ENCODE measurements at regions not wholly inside any gene's neighbourhood (a gene's known extent, or its start where the extent isn't known, plus 50 kb on each side); places are given as distances from the start of the nearest gene placed in this dataset.

DNA sequence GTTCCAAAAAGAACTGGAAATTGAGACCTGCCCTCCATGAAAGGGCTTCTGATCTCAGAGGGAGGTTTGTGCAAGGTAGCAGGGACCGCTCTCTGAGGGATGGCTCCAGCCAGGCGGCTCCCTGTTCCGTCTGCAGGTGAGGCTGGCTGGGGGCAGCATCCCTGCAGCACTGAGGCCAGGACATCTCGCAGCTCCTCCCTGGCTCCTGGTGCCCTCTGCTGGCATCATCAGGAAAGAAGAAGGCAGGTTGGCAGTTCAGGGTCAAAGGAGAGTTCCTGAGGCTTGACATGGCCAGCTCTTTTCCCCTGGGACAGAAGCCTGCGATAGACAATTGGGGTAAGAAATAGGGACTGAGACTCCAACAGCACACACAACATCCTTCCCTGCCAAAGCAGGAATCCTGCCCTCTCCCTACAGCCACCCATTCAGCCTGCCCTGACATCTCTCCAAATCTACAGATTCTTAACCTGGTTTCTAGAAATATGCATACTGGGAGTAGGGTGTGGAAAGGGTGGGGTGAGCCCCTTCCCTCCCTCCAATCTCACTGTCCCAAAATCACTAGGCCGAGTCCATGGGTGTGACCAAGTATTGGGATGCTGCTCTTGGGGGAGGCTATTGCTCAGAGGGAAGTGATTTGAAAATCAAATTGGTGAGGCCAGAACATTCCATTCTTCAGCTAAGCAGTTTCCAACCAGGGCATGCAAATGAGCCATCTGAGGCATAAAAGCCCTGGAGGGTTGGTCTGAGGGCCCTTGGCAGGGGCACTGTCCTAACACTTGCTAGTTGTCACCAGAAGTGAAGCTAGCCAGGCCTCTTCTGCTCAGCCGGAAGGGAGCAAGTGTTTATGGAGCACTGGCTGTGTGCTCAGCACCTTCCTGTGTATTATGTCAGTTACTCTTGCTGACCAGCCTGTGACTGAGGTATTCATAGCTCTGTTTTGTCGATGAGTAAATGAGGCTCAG, 185.4 kb downstream of the TFCP2L1 start:
- TF ChIP-seq, protein P1, sequence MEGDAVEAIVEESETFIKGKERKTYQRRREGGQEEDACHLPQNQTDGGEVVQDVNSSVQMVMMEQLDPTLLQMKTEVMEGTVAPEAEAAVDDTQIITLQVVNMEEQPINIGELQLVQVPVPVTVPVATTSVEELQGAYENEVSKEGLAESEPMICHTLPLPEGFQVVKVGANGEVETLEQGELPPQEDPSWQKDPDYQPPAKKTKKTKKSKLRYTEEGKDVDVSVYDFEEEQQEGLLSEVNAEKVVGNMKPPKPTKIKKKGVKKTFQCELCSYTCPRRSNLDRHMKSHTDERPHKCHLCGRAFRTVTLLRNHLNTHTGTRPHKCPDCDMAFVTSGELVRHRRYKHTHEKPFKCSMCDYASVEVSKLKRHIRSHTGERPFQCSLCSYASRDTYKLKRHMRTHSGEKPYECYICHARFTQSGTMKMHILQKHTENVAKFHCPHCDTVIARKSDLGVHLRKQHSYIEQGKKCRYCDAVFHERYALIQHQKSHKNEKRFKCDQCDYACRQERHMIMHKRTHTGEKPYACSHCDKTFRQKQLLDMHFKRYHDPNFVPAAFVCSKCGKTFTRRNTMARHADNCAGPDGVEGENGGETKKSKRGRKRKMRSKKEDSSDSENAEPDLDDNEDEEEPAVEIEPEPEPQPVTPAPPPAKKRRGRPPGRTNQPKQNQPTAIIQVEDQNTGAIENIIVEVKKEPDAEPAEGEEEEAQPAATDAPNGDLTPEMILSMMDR (IDR thresholded peaks at IDR 0.05; ENCODE audit: control extremely low read depth, extremely low read depth, low read depth, missing control alignments): peak; percentile 31

DNA sequence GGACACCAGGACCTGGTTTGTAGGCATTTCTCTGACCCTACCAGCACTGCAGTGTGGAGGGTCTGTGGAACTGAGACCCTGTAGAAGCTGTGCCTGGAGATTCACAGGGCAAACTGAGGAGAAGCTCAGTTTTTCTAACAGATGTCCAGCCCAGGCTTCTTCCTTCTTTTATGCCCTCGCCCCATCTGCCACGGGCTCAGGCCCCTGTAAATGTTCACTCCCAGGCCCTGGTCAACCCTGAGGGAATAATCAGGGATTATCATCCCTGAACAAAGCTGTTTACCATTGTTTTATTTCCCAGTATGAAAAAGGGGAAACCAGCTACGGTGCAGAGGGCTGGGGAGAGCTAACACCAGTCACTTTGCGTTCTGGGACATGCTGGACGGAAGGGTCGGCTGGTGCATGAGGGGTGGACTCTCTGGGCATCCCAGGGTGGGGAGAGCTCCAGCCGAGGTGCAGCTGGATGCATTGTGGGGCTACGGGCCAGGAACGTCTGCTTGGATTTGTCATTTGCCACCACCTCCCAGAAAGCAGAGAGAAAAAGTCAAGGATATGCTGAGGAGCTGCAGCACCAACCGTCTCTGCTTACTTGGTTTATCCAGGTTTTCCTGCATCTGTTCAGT, 183.8 kb downstream of the TFCP2L1 start:
- no peak for DNase-seq (ENCODE audit: extremely low spot score)
- TF ChIP-seq, protein P1 (IDR thresholded peaks at IDR 0.05; ENCODE audit: control extremely low read depth, extremely low read depth, low read depth, missing control alignments): no peak
- POLR2A ChIA-PET: interaction anchor here (1.0 kb wide), 1 partner anchor 26 kb away, joined by 3 read pairs; no protein-coding TSS in a partner anchor
- CTCF ChIA-PET: interaction anchor here (0.7 to 1.6 kb wide), 6 partner anchors 10 to 60 kb away, joined by 3 to 5 read pairs (median 3); no protein-coding TSS in a partner anchor

More for the DNA sequence above, 185.4 kb downstream of the TFCP2L1 start:
- POLR2A ChIA-PET: no interaction called here
- CTCF ChIA-PET: interaction anchor here (1.4 to 1.7 kb wide), 2 partner anchors 18 to 20 kb away, joined by 3 to 9 read pairs; no protein-coding TSS in a partner anchor
- DNase-seq (ENCODE audit: extremely low spot score): no peak

DNA sequence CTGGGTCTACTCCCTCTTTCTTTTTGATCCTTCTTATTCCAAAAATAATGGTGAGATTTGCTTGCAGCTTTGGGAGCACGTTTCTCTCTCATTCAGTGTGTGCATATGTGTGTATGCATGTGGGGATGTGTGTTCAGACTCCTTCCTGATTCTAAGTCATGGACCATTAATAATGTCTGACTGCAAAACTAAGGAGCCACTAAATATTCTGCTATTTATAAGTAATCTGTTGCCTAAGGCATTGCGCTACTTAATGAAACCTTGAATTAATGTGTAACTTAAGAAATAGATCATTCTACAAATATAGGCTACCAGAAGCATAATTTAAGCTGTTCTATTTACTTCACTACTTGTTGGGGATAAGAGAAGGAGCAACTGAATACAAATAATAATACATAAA, 182.1 kb downstream of the TFCP2L1 start:
- ChIA-PET CTCF (interaction anchor here (1.1 kb wide), 1 partner anchor 8 kb away, joined by 3 read pairs; no protein-coding TSS in a partner anchor), POLR2A (no interaction called here)
- TF ChIP-seq, protein P1 (IDR thresholded peaks at IDR 0.05; ENCODE audit: control extremely low read depth, extremely low read depth, low read depth, missing control alignments): no peak
- no peak for DNase-seq (ENCODE audit: extremely low spot score)

DNA sequence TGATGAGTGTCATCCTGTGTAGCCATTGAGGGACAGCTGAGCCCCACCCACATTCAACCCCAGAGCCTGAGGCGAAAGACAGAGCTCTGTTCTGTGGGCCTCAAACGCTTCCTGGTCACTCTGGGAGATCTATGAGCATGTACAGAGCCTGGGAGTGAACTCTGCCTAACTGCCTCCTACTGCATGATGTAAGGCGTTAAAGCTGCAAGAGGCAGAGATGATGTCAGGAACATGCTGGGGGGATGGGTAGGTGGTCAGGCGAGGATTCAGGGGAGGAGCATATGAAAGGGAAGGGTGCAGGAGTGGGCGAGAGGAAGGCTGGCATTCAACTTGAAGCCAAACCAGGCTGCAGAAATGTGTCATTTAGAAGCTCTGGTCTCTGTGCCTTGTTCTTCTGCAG, 181.0 kb downstream of the TFCP2L1 start:
- POLR2A ChIA-PET: no interaction called here

DNA sequence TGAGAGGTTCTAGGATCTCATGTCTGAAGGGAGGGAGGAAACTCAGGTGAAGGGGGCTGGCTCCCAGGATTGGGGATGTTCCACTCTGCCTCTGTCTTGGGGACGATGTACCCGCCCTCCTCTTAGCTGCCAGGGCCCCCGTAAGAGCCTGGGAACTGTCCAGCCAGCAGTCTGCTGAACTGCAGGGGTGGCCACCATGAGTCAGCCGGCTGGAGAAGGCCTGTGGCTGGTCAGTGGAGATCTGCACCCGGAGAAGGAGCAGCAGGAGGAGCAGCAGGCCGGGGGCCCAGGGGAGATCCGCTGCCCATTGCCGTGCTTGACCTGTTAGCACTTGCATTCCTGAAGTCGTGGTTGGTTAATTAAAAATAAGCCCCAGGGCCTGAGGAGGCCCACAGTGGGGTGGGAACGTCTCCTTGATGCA, 180.3 kb downstream of the TFCP2L1 start:
- no peak for DNase-seq (ENCODE audit: extremely low spot score)
- ChIA-PET CTCF (interaction anchor here (1.3 to 2.1 kb wide), 3 partner anchors 9 to 25 kb away, joined by 3 to 9 read pairs (median 5); no protein-coding TSS in a partner anchor), POLR2A (no interaction called here)
- TF ChIP-seq, protein P1 (IDR thresholded peaks at IDR 0.05; ENCODE audit: control extremely low read depth, extremely low read depth, low read depth, missing control alignments): no peak

More for the DNA sequence above, 181.0 kb downstream of the TFCP2L1 start:
- DNase-seq (ENCODE audit: extremely low spot score): no peak
- TF ChIP-seq, protein P1 (IDR thresholded peaks at IDR 0.05; ENCODE audit: control extremely low read depth, extremely low read depth, low read depth, missing control alignments): no peak
- CTCF ChIA-PET: interaction anchor here (1.1 kb wide), 1 partner anchor 9 kb away, joined by 3 read pairs; no protein-coding TSS in a partner anchor

DNA sequence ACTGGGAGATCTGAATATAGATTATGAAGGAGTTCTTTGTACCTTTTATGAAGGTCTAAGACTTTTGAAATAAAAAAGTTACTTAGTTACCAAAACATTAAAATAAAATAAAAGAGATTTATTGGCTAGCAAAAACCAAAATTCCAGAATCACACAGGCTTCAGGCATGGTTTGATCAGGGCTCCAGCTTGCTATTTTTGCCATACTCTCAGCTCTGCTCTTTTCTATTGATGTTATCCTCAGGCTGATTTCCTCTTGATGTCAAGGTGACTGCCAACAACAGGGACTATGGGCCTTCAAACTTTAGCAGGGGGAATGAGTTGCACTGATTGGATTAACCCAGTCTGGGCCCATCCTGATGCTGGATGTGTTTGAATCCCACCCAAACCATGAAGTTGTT, 174.1 kb downstream of the TFCP2L1 start:
- no peak for DNase-seq (ENCODE audit: extremely low spot score)
- ChIA-PET CTCF (no interaction called here), POLR2A (no interaction called here)
- TF ChIP-seq, protein P1 (IDR thresholded peaks at IDR 0.05; ENCODE audit: control extremely low read depth, extremely low read depth, low read depth, missing control alignments): no peak
